ENCODE measurements at regions not wholly inside any gene's neighbourhood (a gene's known extent, or its start where the extent isn't known, plus 50 kb on each side); places are given as distances from the start of the nearest gene placed in this dataset.

DNA sequence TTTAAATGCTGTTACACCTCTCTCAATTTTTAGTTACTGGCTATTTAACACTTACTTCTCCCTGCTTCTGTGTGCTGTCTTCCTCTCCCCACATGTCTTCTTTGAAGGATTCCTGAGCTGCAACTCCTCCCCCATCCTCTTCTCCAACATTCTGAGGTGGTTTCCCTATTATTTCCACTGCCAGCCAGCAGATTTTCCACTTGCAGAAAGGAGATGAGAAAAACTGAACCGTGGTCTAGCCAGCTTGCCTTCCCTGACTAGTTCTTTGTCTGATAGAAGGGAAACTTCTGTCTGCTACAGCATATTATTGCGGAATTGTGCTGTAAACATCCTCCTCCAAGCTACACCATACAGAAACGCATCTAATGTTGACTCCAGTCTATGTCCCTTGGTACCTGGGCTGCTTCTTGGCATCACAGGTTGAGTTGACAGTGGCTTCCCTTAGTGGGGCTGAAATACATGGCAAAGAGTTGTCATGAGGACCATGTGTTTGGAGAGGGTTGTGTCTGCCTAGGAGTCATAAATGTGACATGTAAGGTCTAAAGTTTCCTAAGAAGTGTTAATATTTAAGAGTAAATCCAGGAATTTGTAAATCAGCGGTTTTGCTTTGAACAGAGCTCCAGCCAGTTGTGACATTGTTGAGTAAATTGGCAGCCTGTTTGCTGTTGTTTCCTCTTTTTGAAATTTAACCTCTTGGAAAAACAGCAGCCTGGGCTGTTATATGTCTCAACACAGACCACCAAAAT lies 68.3 kb upstream of the RND3 start:
- H3K4me3 ChIP-seq: no peak overlapping the region
- no peaks in the 10 kb centered on the region for H3K9me3 ChIP-seq
- 79% methylated on average over 4 of the region's 4 CpGs for WGBS, 2 donors
- intact Hi-C loops (cut with DNase I; ENCODE audit: low total_unique reads): no loop called here
- H3K27ac ChIP-seq: no peak overlapping the region
- H3K36me3 ChIP-seq (ENCODE audit: low read depth, missing control alignments): no peaks in the 10 kb centered on the region
- H3K27me3 ChIP-seq: no peaks in the 10 kb centered on the region
- no peak for DNase-seq
- TF ChIP-seq CTCF (IDR thresholded peaks at IDR 0.05): no peak
- no peak for TF ChIP-seq POLR2A (IDR thresholded peaks at IDR 0.05)
- no peaks in the 10 kb centered on the region for H3K4me1 ChIP-seq

DNA sequence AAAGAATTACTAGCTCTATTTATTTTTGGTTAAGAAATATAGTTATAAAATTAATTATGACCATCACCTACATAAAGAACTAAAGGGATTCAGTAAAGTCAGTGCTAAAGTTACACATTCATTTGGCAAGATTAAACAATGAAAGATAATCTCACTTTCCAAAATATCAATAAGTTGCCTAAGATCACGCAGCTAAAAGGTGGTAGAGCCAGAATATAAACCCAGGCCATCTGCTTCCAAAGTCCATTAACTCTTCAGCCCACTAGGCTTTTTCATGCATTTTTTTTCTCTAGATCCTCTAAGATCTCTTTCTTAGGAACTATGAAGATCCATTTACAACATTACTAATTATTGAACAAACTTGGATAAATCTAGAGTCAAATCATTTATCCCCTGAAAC lies 66.6 kb upstream of the RND3 start:
- WGBS, 2 donors: 81 to 93% methylated on average over 1 of the region's 1 CpG
- no peaks in the 10 kb centered on the region for H3K27me3 ChIP-seq
- no peak for DNase-seq
- no peak overlapping the region for H3K27ac ChIP-seq
- no peak overlapping the region for H3K4me3 ChIP-seq
- no peaks in the 10 kb centered on the region for H3K36me3 ChIP-seq (ENCODE audit: low read depth, missing control alignments)
- TF ChIP-seq CTCF (IDR thresholded peaks at IDR 0.05) (no peak), POLR2A (IDR thresholded peaks at IDR 0.05) (no peak)
- H3K4me1 ChIP-seq: no peaks in the 10 kb centered on the region
- H3K9me3 ChIP-seq: no peaks in the 10 kb centered on the region
- intact Hi-C loops (cut with DNase I; ENCODE audit: low total_unique reads): no loop called here

GRCh38 chr2:150552041-150552820 lies 64.8 kb upstream of the RND3 start:
- H3K36me3 ChIP-seq (ENCODE audit: low read depth, missing control alignments): no peaks in the 10 kb centered on the region
- no peak for DNase-seq
- no peak overlapping the region for H3K4me3 ChIP-seq
- no peak for TF ChIP-seq CTCF (IDR thresholded peaks at IDR 0.05)
- H3K9me3 ChIP-seq: no peaks in the 10 kb centered on the region
- WGBS, 2 donors: 90 to 91% methylated on average over 5 of the region's 5 CpGs
- H3K27me3 ChIP-seq: no peaks in the 10 kb centered on the region
- H3K4me1 ChIP-seq: no peaks in the 10 kb centered on the region
- no peak overlapping the region for H3K27ac ChIP-seq
- intact Hi-C loops (cut with DNase I; ENCODE audit: low total_unique reads): no loop called here

DNA sequence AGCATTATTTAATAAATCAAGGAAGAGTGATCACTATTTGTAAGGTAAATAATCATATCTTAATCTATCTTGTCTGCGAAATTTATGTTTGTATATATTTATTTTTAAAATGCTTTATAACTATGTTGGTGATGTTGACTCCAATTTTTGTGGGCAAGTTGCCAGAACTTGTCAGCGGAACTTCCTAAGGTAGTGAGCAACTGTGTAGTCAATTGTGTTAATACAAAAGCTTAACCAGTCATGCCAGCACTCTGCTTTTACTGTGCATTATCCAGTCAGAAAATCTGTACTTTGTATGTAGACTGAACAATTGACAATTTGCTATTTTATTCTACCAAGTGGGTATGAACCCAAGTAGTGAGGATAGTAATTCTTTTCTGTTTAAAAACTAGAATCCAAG lies 61.9 kb upstream of the RND3 start:
- H3K9me3 ChIP-seq: no peaks in the 10 kb centered on the region
- WGBS, 2 donors: 79 to 87% methylated on average over 2 of the region's 2 CpGs
- H3K36me3 ChIP-seq (ENCODE audit: low read depth, missing control alignments): no peaks in the 10 kb centered on the region
- no peaks in the 10 kb centered on the region for H3K4me1 ChIP-seq
- no peak for DNase-seq
- intact Hi-C loops (cut with DNase I; ENCODE audit: low total_unique reads): no loop called here
- no peak overlapping the region for H3K4me3 ChIP-seq
- no peak overlapping the region for H3K27ac ChIP-seq
- no peak for TF ChIP-seq CTCF (IDR thresholded peaks at IDR 0.05)
- no peak for TF ChIP-seq POLR2A (IDR thresholded peaks at IDR 0.05)
- H3K27me3 ChIP-seq: no peaks in the 10 kb centered on the region

Data from testis (tissue), 2 donors.